GM23338 (cell line): ENCODE measurements at regions not wholly inside any gene's neighbourhood (a gene's known extent, or its start where the extent isn't known, plus 50 kb on each side); places are given as distances from the start of the nearest gene placed in this dataset.

ENCODE experiments used
- ATAC-seq: fragments of 200-7000 bp; cut with Tn5 transposase; 3 replicates; pipeline ENCODE4 v1.9.1; 2020
- DNase-seq: peaks from one replicate; pipeline ENCODE4 v3.0.0-alpha.2; 2015; ENCODE audit warnings: low spot score
- H2AFZ ChIP-seq: fragments of 200-600 bp; sonication (generic); 2 replicates; pipeline ENCODE4 v1.8.0; 2016; ENCODE audit warnings: antibody characterized with exemption, mild to moderate bottlenecking, moderate library complexity
- H3F3A ChIP-seq: fragments of 200-600 bp; sonication (generic); replicated peaks from 2 replicates; pipeline ENCODE4 v1.8.0; 2017; ENCODE audit warnings: antibody characterized with exemption, mixed run types, low read depth
- H3K27ac ChIP-seq: fragments of 200-600 bp; sonication (generic); 2 replicates; pipeline ENCODE4 v1.6.1; 2016; ENCODE audit warnings: low read depth
- H3K27me3 ChIP-seq: fragments of 200-600 bp; sonication (generic); 2 replicates; pipeline ENCODE4 v1.8.0; 2016; ENCODE audit warnings: mild to moderate bottlenecking, mixed run types, moderate library complexity; ENCODE audit not compliant: insufficient read depth
- H3K36me3 ChIP-seq: fragments of 200-600 bp; sonication (generic); 2 replicates; pipeline ENCODE4 v1.8.0; 2016; ENCODE audit warnings: mild to moderate bottlenecking; ENCODE audit not compliant: insufficient read depth
- H3K4me1 ChIP-seq: fragments of 200-600 bp; sonication (generic); 2 replicates; pipeline ENCODE4 v1.8.0; 2016; ENCODE audit warnings: mild to moderate bottlenecking, moderate library complexity; ENCODE audit not compliant: insufficient read depth
- H3K4me2 ChIP-seq: fragments of 200-600 bp; sonication (generic); 2 replicates; pipeline ENCODE4 v1.7.1; 2017; ENCODE audit warnings: mixed run types
- H3K4me3 ChIP-seq: fragments of 200-600 bp; sonication (generic); 2 replicates; pipeline ENCODE4 v1.6.1; 2016; ENCODE audit warnings: mixed run types
- H3K79me2 ChIP-seq: fragments of 200-600 bp; sonication (generic); replicated peaks from 2 replicates; pipeline ENCODE4 v1.8.0; 2017; ENCODE audit warnings: mild to moderate bottlenecking; ENCODE audit not compliant: insufficient read depth
- H3K9me2 ChIP-seq: fragments of 200-600 bp; sonication (generic); 2 replicates; pipeline ENCODE4 v1.8.0; 2017; ENCODE audit not compliant: insufficient read depth
- H4K20me1 ChIP-seq: fragments of 200-600 bp; sonication (generic); replicated peaks from 2 replicates; pipeline ENCODE4 v1.8.0; 2017; ENCODE audit warnings: mild to moderate bottlenecking; ENCODE audit not compliant: insufficient read depth
- H3K27ac Mint-ChIP-seq: 2 replicates; pipeline ENCODE4 v1.8.0; 2020; ENCODE audit warnings: inconsistent platforms, mild to moderate bottlenecking, moderate library complexity, mixed read lengths
- H3K27me3 Mint-ChIP-seq: 3 replicates; pipeline ENCODE4 v1.8.0; 2022; ENCODE audit warnings: low read depth, mild to moderate bottlenecking, moderate library complexity, mixed read lengths, inconsistent platforms; ENCODE audit not compliant: insufficient read depth, poor library complexity
- H3K36me3 Mint-ChIP-seq: 3 replicates; pipeline ENCODE4 v1.8.0; 2021; ENCODE audit warnings: low read depth, mild to moderate bottlenecking, inconsistent platforms, moderate library complexity, mixed read lengths
- H3K4me1 Mint-ChIP-seq: 3 replicates; pipeline ENCODE4 v1.8.0; 2020; ENCODE audit warnings: mild to moderate bottlenecking, inconsistent platforms, mixed read lengths
- H3K4me3 Mint-ChIP-seq: 3 replicates; pipeline ENCODE4 v1.8.0; 2021; ENCODE audit warnings: moderate library complexity, mild to moderate bottlenecking, inconsistent platforms, mixed read lengths
- H3K9me3 Mint-ChIP-seq: 3 replicates; pipeline ENCODE4 v1.8.0; 2020; ENCODE audit warnings: moderate library complexity, mild to moderate bottlenecking, inconsistent platforms, mixed read lengths
- CREB1 ChIP-seq: fragments of 250-450 bp; sonication (Bioruptor Pico); IDR thresholded peaks from 2 replicates; pipeline ENCODE4 v1.5.0; 2020; ENCODE audit warnings: low read depth, mild to moderate bottlenecking, moderate library complexity
- CTCF ChIP-seq, 2 experiments: fragments of 200-600 bp in 1 of 2; sonication (generic) in 1 of 2; conservative IDR thresholded peaks; 2 replicates each; pipeline versions ENCODE4 v1.5.1 to v1.6.1; 2016 to 2017; ENCODE audit warnings: antibody characterized with exemption in 2 of 2, low read depth in 2 of 2, mild to moderate bottlenecking in 2 of 2, moderate library complexity in 1 of 2
- ETS1 ChIP-seq: IDR thresholded peaks from 2 replicates; pipeline ENCODE4 v1.6.1; 2016; ENCODE audit warnings: antibody characterized with exemption
- EZH2 ChIP-seq: fragments of 200-600 bp; sonication (generic); IDR thresholded peaks from one replicate; pipeline ENCODE4 v1.8.0; 2017; ENCODE audit warnings: antibody characterized with exemption, mild to moderate bottlenecking, low read depth; ENCODE audit not compliant: unreplicated experiment
- EZH2phosphoT487 ChIP-seq: fragments of 200-600 bp; sonication (generic); IDR thresholded peaks from one replicate; pipeline ENCODE4 v1.8.1; 2018; ENCODE audit warnings: antibody characterized with exemption; ENCODE audit not compliant: unreplicated experiment
- JUNB ChIP-seq: IDR thresholded peaks from one replicate; pipeline ENCODE4 v1.6.1; 2016; ENCODE audit warnings: antibody characterized with exemption; ENCODE audit not compliant: unreplicated experiment
- NANOG ChIP-seq: IDR thresholded peaks from 2 replicates; pipeline ENCODE4 v1.6.1; 2016; ENCODE audit warnings: antibody characterized with exemption, borderline replicate concordance
- POLR2AphosphoS5 ChIP-seq: IDR thresholded peaks from 2 replicates; pipeline ENCODE4 v1.6.1; 2016; ENCODE audit warnings: antibody characterized with exemption, low read depth
- REST ChIP-seq: IDR thresholded peaks from one replicate; pipeline ENCODE4 v1.6.1; 2018; ENCODE audit warnings: antibody characterized with exemption; ENCODE audit not compliant: unreplicated experiment
- ZNF114 ChIP-seq: fragments of 250-450 bp; sonication (Bioruptor Pico); IDR thresholded peaks from 2 replicates; pipeline ENCODE4 v1.5.0; 2020; ENCODE audit warnings: mild to moderate bottlenecking, moderate library complexity
- ZNF462 ChIP-seq: fragments of 250-450 bp; sonication (Bioruptor Pico); IDR thresholded peaks from 2 replicates; pipeline ENCODE4 v1.5.0; 2020; ENCODE audit warnings: mild to moderate bottlenecking, moderate library complexity

GRCh38 chr2:163338270-163338669 lies 397.5 kb downstream of the FIGN start:
- peak overlapping the region; percentile 52 for H2AFZ ChIP-seq
- DNase-seq, result peak; percentile 40
- no peaks in the 10 kb centered on the region for H3K36me3 Mint-ChIP-seq

GRCh38 chr2:163324677-163325076 lies 411.1 kb downstream of the FIGN start:
- Histone ChIP-seq H3K9me2 (no peaks in the 10 kb centered on the region), H3F3A (no peaks in the 10 kb centered on the region), H3K79me2 (no peaks in the 10 kb centered on the region), H3K4me3 (no peak overlapping the region), H3K27me3 (no peaks in the 10 kb centered on the region), H4K20me1 (no peaks in the 10 kb centered on the region), H3K27ac (no peak overlapping the region), H3K36me3 (no peaks in the 10 kb centered on the region), H3K4me2 (no peak overlapping the region), H3K4me1 (no peaks in the 10 kb centered on the region), H2AFZ (no peak overlapping the region)
- ATAC-seq (no peak), DNase-seq (no peak)
- no peaks in the 10 kb centered on the region for H3K4me1 Mint-ChIP-seq
- no peak overlapping the region for H3K27ac Mint-ChIP-seq
- H3K36me3 Mint-ChIP-seq, result no peaks in the 10 kb centered on the region
- H3K27me3 Mint-ChIP-seq, result no peaks in the 10 kb centered on the region
- no peaks in the 10 kb centered on the region for H3K9me3 Mint-ChIP-seq
- H3K4me3 Mint-ChIP-seq, result no peak overlapping the region
- no peak for TF ChIP-seq REST
- no peak for TF ChIP-seq NANOG
- no peak for TF ChIP-seq ETS1
- no peak for TF ChIP-seq EZH2phosphoT487
- TF ChIP-seq CTCF (conservative IDR thresholded peaks at IDR 0.05; ENCODE audit: low read depth in 2 of 2), result no peak
- TF ChIP-seq CREB1 (CRISPR knock-in tag), result no peak
- no peak for TF ChIP-seq EZH2
- TF ChIP-seq ZNF462, result no peak
- no peak for TF ChIP-seq POLR2AphosphoS5
- no peak for TF ChIP-seq ZNF114 (CRISPR knock-in tag)

More at GRCh38 chr2:163338270-163338669, 397.5 kb downstream of the FIGN start:
- no peaks in the 10 kb centered on the region for H3K9me2 ChIP-seq
- no peak for TF ChIP-seq JUNB
- no peak overlapping the region for H3K27ac ChIP-seq
- H4K20me1 ChIP-seq, result no peaks in the 10 kb centered on the region
- no peaks in the 10 kb centered on the region for H3F3A ChIP-seq
- Mint-ChIP-seq H3K4me1 (peaks cover 12% of the 10 kb centered on the region), H3K9me3 (no peaks in the 10 kb centered on the region), H3K27ac (no peak overlapping the region), H3K27me3 (no peaks in the 10 kb centered on the region), H3K4me3 (no peak overlapping the region)
- H3K4me2 ChIP-seq, result no peak overlapping the region
- peaks cover 14% of the 10 kb centered on the region for H3K4me1 ChIP-seq
- H3K79me2 ChIP-seq, result no peaks in the 10 kb centered on the region
- H3K4me3 ChIP-seq, result no peak overlapping the region
- no peaks in the 10 kb centered on the region for H3K27me3 ChIP-seq
- H3K36me3 ChIP-seq, result no peaks in the 10 kb centered on the region
- peak; percentile 87 for ATAC-seq
